Activated CD8-positive, alpha-beta T cell treated with anti-CD3 and anti-CD28 coated beads for 36 hours (primary cell): ENCODE measurements at regions not wholly inside any gene's neighbourhood (a gene's known extent, or its start where the extent isn't known, plus 50 kb on each side); places are given as distances from the start of the nearest gene placed in this dataset.
"Not testable (repeated sequence)": the region's sequence is repeated elsewhere in the genome, so short reads cannot be mapped to it uniquely, and the experiment has no call there.

Experiments
- ATAC-seq: fragments of 200-7000 bp; cut with Tn5 transposase; one replicate; pipeline ENCODE4 v1.10.0; 2021; ENCODE audit warnings: mild to moderate bottlenecking, moderate library complexity
- CTCF ChIA-PET: fragments of 350-600 bp; sonication (Branson Sonifier 250); formaldehyde crosslinking; loops from one replicate; lab custom pipeline; 2021; ENCODE audit warnings: antibody characterized with exemption; lab: Charles Lee
- POLR2A ChIA-PET: fragments of 350-600 bp; sonication (Branson Sonifier 250); formaldehyde crosslinking; loops from one replicate; lab custom pipeline; 2021; ENCODE audit warnings: antibody characterized with exemption; lab: Charles Lee
- DNase-seq: peaks from one replicate; pipeline ENCODE4 v3.0.0-alpha.2; 2020
- H3K27ac Mint-ChIP-seq: one replicate; pipeline ENCODE4 v1.8.0; 2021; ENCODE audit warnings: mild to moderate bottlenecking, mixed read lengths
- H3K27me3 Mint-ChIP-seq: one replicate; pipeline ENCODE4 v1.8.0; 2021; ENCODE audit warnings: mixed read lengths
- H3K36me3 Mint-ChIP-seq: one replicate; pipeline ENCODE4 v1.8.0; 2021; ENCODE audit warnings: low read depth, mixed read lengths
- H3K4me1 Mint-ChIP-seq: one replicate; pipeline ENCODE4 v1.8.0; 2021; ENCODE audit warnings: low read depth, mixed read lengths
- H3K4me3 Mint-ChIP-seq: one replicate; pipeline ENCODE4 v1.8.0; 2021; ENCODE audit warnings: mild to moderate bottlenecking, moderate library complexity, mixed read lengths
- H3K9me3 Mint-ChIP-seq: one replicate; pipeline ENCODE4 v1.8.0; 2021; ENCODE audit warnings: mixed read lengths
- intact Hi-C: fragments of 100-400 bp; cut with micrococcal nuclease; formaldehyde crosslinking; loops from one replicate; pipeline ENCODE4 v1.10.0; 2022
- TF ChIP-seq, protein P1 (sequence below): fragments of 200-600 bp; IDR thresholded peaks from one replicate; pipeline ENCODE4 v1.8.0; 2022; ENCODE audit warnings: antibody characterized with exemption, mild to moderate bottlenecking

DNA sequence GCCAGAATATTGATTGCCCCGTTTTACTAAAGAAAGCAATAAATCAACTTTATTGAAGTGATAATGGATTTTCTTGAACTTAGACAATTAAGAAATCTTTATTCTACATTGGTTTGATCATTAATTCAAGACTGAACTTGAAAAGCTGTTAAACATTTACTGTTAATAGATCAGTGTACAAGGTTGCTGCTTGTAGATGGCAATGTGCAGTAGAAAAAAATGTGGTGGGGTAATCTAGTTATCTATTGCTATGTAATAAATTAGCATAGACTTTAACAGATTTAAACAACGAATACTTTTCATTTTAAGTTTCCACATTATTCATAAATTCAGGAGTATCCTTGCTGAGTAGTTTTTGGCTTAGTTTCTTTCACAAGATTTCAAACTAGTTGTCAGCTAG, 612.5 kb downstream of the ACTRT1 start:
- Mint-ChIP-seq H3K27me3 (no peaks in the 10 kb centered on the region), H3K9me3 (no peaks in the 10 kb centered on the region), H3K4me1 (no peaks in the 10 kb centered on the region), H3K4me3 (no peak overlapping the region), H3K36me3 (no peaks in the 10 kb centered on the region), H3K27ac (no peak overlapping the region)
- TF ChIP-seq, protein P1, sequence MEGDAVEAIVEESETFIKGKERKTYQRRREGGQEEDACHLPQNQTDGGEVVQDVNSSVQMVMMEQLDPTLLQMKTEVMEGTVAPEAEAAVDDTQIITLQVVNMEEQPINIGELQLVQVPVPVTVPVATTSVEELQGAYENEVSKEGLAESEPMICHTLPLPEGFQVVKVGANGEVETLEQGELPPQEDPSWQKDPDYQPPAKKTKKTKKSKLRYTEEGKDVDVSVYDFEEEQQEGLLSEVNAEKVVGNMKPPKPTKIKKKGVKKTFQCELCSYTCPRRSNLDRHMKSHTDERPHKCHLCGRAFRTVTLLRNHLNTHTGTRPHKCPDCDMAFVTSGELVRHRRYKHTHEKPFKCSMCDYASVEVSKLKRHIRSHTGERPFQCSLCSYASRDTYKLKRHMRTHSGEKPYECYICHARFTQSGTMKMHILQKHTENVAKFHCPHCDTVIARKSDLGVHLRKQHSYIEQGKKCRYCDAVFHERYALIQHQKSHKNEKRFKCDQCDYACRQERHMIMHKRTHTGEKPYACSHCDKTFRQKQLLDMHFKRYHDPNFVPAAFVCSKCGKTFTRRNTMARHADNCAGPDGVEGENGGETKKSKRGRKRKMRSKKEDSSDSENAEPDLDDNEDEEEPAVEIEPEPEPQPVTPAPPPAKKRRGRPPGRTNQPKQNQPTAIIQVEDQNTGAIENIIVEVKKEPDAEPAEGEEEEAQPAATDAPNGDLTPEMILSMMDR = no peak
- ATAC-seq (no peak), DNase-seq (no peak)
- POLR2A ChIA-PET = no interaction called here
- intact Hi-C loops = no loop called here
- CTCF ChIA-PET = no interaction called here

DNA sequence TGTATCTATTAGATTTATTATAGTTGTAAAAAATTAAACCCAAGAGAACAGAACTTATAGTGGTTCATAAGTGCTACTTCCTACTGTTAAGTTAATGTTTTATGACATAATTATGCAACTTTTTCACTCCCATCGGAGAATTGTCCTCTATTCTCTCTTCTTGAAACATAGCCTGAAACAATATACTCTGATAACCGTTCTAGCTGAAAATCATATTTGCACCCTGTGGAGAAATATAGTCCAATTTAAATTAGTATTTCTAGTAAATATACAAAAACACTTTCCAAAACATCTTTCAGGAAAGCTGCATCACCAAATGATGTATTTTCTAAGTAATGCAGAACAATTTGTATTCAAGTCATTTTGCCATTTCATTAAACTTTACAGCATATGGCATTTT, 586.4 kb downstream of the PRR32 start:
- no peak overlapping the region for H3K27ac Mint-ChIP-seq
- TF ChIP-seq, protein P1 = no peak
- intact Hi-C loops = no loop called here
- no peaks in the 10 kb centered on the region for H3K9me3 Mint-ChIP-seq
- DNase-seq = no peak
- CTCF ChIA-PET = no interaction called here
- ATAC-seq = no peak
- H3K36me3 Mint-ChIP-seq = no peaks in the 10 kb centered on the region
- H3K4me3 Mint-ChIP-seq = no peak overlapping the region
- H3K27me3 Mint-ChIP-seq = no peaks in the 10 kb centered on the region
- POLR2A ChIA-PET = no interaction called here
- H3K4me1 Mint-ChIP-seq = no peaks in the 10 kb centered on the region

DNA sequence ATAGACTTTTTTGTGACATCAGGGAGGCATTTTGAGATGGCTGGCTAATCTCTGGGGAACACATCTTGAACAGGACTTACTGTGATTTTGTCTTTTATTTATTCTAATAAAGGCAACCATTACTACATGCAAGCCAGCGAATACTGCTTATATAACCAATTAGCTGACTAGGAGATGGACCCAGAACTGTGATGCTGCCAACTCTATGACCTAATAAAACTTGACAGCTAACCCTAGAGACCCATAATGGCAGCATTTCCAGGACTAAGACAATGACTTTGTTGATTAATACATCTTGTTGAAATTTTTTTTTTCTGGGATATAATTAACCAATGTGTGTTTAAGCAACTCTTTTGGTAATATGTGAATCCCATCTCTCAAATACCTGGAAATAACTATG, 584.6 kb downstream of the PRR32 start:
- Mint-ChIP-seq H3K27ac (no peak overlapping the region), H3K9me3 (no peaks in the 10 kb centered on the region), H3K4me3 (no peak overlapping the region), H3K4me1 (no peaks in the 10 kb centered on the region), H3K36me3 (no peaks in the 10 kb centered on the region), H3K27me3 (no peaks in the 10 kb centered on the region)
- ChIA-PET CTCF (no interaction called here), POLR2A (no interaction called here)
- no peak for DNase-seq
- intact Hi-C loops = no loop called here
- TF ChIP-seq, protein P1 = no peak
- ATAC-seq = no peak

DNA sequence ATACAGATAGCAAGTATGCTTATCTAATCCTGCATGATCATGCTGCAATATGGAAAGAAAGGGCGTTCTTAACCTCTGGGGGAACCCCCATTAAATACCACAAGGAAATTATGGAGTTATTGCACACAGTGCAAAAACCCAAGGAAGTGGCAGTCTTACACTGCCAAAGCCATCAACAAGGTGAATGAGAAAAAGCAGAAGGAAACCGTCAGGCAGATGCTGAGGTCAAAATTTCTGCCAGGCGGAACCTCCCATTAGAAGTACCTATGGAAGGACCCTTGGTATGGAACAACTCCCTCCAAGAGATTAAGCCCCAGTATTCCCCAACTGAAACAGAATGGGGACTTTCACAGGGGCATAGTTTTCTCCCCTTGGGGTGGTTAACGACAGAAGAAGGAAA, 580.7 kb downstream of the PRR32 start:
- H3K4me3 Mint-ChIP-seq, H3K9me3 Mint-ChIP-seq, H3K36me3 Mint-ChIP-seq, H3K27me3 Mint-ChIP-seq, POLR2A ChIA-PET, ATAC-seq, DNase-seq, H3K27ac Mint-ChIP-seq, CTCF ChIA-PET, intact Hi-C loops, H3K4me1 Mint-ChIP-seq: not testable (repeated sequence)

DNA sequence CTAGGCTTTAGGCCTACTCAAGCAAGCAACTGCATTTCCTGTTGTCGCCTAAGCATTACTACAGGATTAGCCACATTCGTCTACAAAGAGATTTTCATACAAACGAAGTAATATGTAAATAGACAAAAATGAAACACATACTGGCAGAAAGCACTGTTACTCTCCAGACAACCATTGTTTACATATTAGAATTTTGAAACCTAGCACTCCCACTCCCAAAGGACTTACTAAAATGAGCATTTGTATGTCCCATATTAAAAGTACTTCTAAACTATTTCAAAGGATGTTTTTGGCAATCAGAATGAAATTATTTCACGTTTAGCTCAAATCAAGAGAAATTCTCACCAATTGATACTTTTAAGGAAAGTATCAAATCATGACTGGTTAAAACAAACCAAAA, 570.8 kb downstream of the PRR32 start:
- H3K4me3 Mint-ChIP-seq = no peak overlapping the region
- H3K4me1 Mint-ChIP-seq = no peaks in the 10 kb centered on the region
- POLR2A ChIA-PET = no interaction called here
- H3K9me3 Mint-ChIP-seq = no peaks in the 10 kb centered on the region
- TF ChIP-seq, protein P1 = no peak
- H3K36me3 Mint-ChIP-seq = no peaks in the 10 kb centered on the region
- CTCF ChIA-PET = no interaction called here
- H3K27ac Mint-ChIP-seq = no peak overlapping the region
- ATAC-seq (no peak), DNase-seq (no peak)
- H3K27me3 Mint-ChIP-seq = no peaks in the 10 kb centered on the region
- intact Hi-C loops = no loop called here

DNA sequence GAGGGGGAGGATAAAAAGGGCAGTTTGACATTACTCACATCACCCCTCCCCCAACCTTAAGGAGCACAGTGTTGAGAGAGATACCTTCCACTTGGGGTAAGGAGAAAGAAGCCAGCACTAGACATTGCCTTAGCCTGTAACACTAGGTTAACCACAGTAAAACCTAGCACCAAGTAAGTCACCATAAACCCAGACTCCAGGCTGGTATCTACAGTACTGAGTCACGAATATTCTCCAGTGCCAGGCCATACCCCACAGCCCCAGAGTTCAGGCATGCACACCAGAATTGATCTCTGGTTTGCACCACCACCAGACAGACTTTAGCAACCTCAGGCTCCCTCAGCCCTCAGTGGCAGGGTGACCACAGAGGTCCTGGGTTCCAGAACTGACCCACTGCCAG, 570.4 kb downstream of the PRR32 start:
- Mint-ChIP-seq H3K9me3 (no peaks in the 10 kb centered on the region), H3K4me1 (no peaks in the 10 kb centered on the region), H3K36me3 (no peaks in the 10 kb centered on the region), H3K4me3 (no peak overlapping the region), H3K27me3 (no peaks in the 10 kb centered on the region), H3K27ac (no peak overlapping the region)
- ATAC-seq (no peak), DNase-seq (no peak)
- intact Hi-C loops = no loop called here
- TF ChIP-seq, protein P1 = no peak
- POLR2A ChIA-PET = no interaction called here
- CTCF ChIA-PET = no interaction called here
